ENCODE measurements at regions not wholly inside any gene's neighbourhood (a gene's known extent, or its start where the extent isn't known, plus 50 kb on each side); places are given as distances from the start of the nearest gene placed in this dataset.

GRCh38 chr2:64704161-64704560, 50.4 kb upstream of the SERTAD2 start:
- no peak for DNase-seq

- no peak for DNase-seq
Observed at GRCh38 chr2:64704996-64705395, 51.3 kb upstream of the SERTAD2 start.

GRCh38 chr2:64707276-64707675, 53.6 kb upstream of the SERTAD2 start:
- no peak for DNase-seq

GRCh38 chr2:64708829-64709228, 55.1 kb upstream of the SERTAD2 start:
- peak; percentile 35 for DNase-seq

GRCh38 chr2:64711252-64711800, 57.6 kb upstream of the SERTAD2 start:
- peak; percentile 21 for DNase-seq

- no peak for DNase-seq
Observed at GRCh38 chr2:64713686-64714085, 60.0 kb upstream of the SERTAD2 start.

- no peak for DNase-seq
Observed at GRCh38 chr2:64716569-64716968, 62.9 kb upstream of the SERTAD2 start.

GRCh38 chr2:64718250-64718885, 64.7 kb upstream of the SERTAD2 start:
- DNase-seq: no peak

GRCh38 chr2:64720535-64721319, 67.0 kb upstream of the SERTAD2 start:
- no peak for DNase-seq

GRCh38 chr2:64721320-64721623, 67.6 kb upstream of the SERTAD2 start:
- DNase-seq: no peak

GRCh38 chr2:64722291-64723044, 68.8 kb upstream of the SERTAD2 start:
- DNase-seq: no peak

GRCh38 chr2:64727013-64727767, 73.5 kb upstream of the SERTAD2 start:
- DNase-seq: no peak

- DNase-seq: no peak
Observed at GRCh38 chr2:64727843-64728463, 74.2 kb upstream of the SERTAD2 start.

GRCh38 chr2:64730551-64731262, 77.0 kb upstream of the SERTAD2 start:
- DNase-seq: peak; percentile 67

GRCh38 chr2:64731263-64731643, 77.5 kb upstream of the SERTAD2 start:
- DNase-seq: no peak

GRCh38 chr2:64731746-64732145, 78.0 kb upstream of the SERTAD2 start:
- no peak for DNase-seq

- no peak for DNase-seq
Observed at GRCh38 chr2:64732146-64732545, 78.4 kb upstream of the SERTAD2 start.

GRCh38 chr2:64735504-64735903, 81.8 kb upstream of the SERTAD2 start:
- no peak for DNase-seq

GRCh38 chr2:64737547-64737946, 83.8 kb upstream of the SERTAD2 start:
- no peak for DNase-seq

- DNase-seq: no peak
Observed at GRCh38 chr2:64738026-64738425, 84.3 kb upstream of the SERTAD2 start.

- DNase-seq: no peak
Observed at GRCh38 chr2:64742678-64743077, 89.0 kb upstream of the SERTAD2 start.
